ENCODE measurements at regions not wholly inside any gene's neighbourhood (a gene's known extent, or its start where the extent isn't known, plus 50 kb on each side); places are given as distances from the start of the nearest gene placed in this dataset.

GRCh38 chr5:104347119-104347708 is 784.6 kb upstream of the NUDT12 start:
- Histone ChIP-seq H3K27ac (replicated peaks) (no peak overlapping the region), H3K36me3 (no peaks in the 10 kb centered on the region), H3K27me3 (ENCODE audit: low read depth) (no peaks in the 10 kb centered on the region), H3K4me3 (no peak overlapping the region), H3K4me1 (no peaks in the 10 kb centered on the region), H3K9me3 (replicated peaks) (no peaks in the 10 kb centered on the region)
- DNase-seq = no peak
- no peak for TF ChIP-seq CTCF (IDR thresholded peaks at IDR 0.05; ENCODE audit: borderline replicate concordance)
- intact Hi-C loops (cut with micrococcal nuclease) = no loop called here

- Histone ChIP-seq H3K27ac (replicated peaks) (no peak overlapping the region), H3K4me1 (no peaks in the 10 kb centered on the region), H3K9me3 (replicated peaks) (no peaks in the 10 kb centered on the region), H3K36me3 (no peaks in the 10 kb centered on the region), H3K27me3 (ENCODE audit: low read depth) (no peaks in the 10 kb centered on the region), H3K4me3 (no peak overlapping the region)
- intact Hi-C loops (cut with micrococcal nuclease) = no loop called here
- DNase-seq = no peak
- TF ChIP-seq CTCF (IDR thresholded peaks at IDR 0.05; ENCODE audit: borderline replicate concordance) = no peak
These were observed 782.8 kb upstream of the NUDT12 start for GRCh38 chr5:104345222-104346016.

GRCh38 chr5:104344809-104345208 is 782.2 kb upstream of the NUDT12 start:
- no peak overlapping the region for H3K27ac ChIP-seq (replicated peaks)
- no peaks in the 10 kb centered on the region for H3K4me1 ChIP-seq
- H3K27me3 ChIP-seq (ENCODE audit: low read depth) = no peaks in the 10 kb centered on the region
- TF ChIP-seq CTCF (IDR thresholded peaks at IDR 0.05; ENCODE audit: borderline replicate concordance) = no peak
- no peak overlapping the region for H3K4me3 ChIP-seq
- no peak for DNase-seq
- intact Hi-C loops (cut with micrococcal nuclease) = no loop called here
- no peaks in the 10 kb centered on the region for H3K36me3 ChIP-seq
- H3K9me3 ChIP-seq (replicated peaks) = no peaks in the 10 kb centered on the region

- intact Hi-C loops (cut with micrococcal nuclease) = no loop called here
- no peaks in the 10 kb centered on the region for H3K36me3 ChIP-seq
- no peaks in the 10 kb centered on the region for H3K27me3 ChIP-seq (ENCODE audit: low read depth)
- TF ChIP-seq CTCF (IDR thresholded peaks at IDR 0.05; ENCODE audit: borderline replicate concordance) = no peak
- H3K27ac ChIP-seq (replicated peaks) = no peak overlapping the region
- no peak for DNase-seq
- no peak overlapping the region for H3K4me3 ChIP-seq
- H3K9me3 ChIP-seq (replicated peaks) = peaks cover 5% of the 10 kb centered on the region
- H3K4me1 ChIP-seq = no peaks in the 10 kb centered on the region
These were observed 765.2 kb upstream of the NUDT12 start for GRCh38 chr5:104327801-104328200.

GRCh38 chr5:104326966-104327365 is 764.4 kb upstream of the NUDT12 start:
- intact Hi-C loops (cut with micrococcal nuclease) = no loop called here
- no peak overlapping the region for H3K27ac ChIP-seq (replicated peaks)
- no peaks in the 10 kb centered on the region for H3K27me3 ChIP-seq (ENCODE audit: low read depth)
- DNase-seq = no peak
- H3K9me3 ChIP-seq (replicated peaks) = peaks cover 4% of the 10 kb centered on the region
- no peak for TF ChIP-seq CTCF (IDR thresholded peaks at IDR 0.05; ENCODE audit: borderline replicate concordance)
- H3K4me3 ChIP-seq = no peak overlapping the region
- H3K4me1 ChIP-seq = no peaks in the 10 kb centered on the region
- H3K36me3 ChIP-seq = no peaks in the 10 kb centered on the region

All from left ventricle myocardium inferior (tissue), 1 donor.